IMR-90 (cell line): ENCODE measurements at regions not wholly inside any gene's neighbourhood (a gene's known extent, or its start where the extent isn't known, plus 50 kb on each side); places are given as distances from the start of the nearest gene placed in this dataset.

ENCODE experiments used
- ATAC-seq: fragments of 200-7000 bp; cut with Tn5 transposase; 2 replicates; pipeline ENCODE4 v1.9.1; 2020; ENCODE audit warnings: low read depth, mild to moderate bottlenecking, moderate library complexity
- BruUV-seq: library from RNA; stranded (reverse); fragments of 400-500 nt; replicated peaks from 2 replicates; lab custom pipeline; 2021; lab: Mats Ljungman, UMichigan
- CTCF ChIA-PET: fragments of 300-600 bp; formaldehyde crosslinking; extraction: SDS; loops from one replicate; lab custom pipeline; 2021; ENCODE audit warnings: antibody characterized with exemption; lab: Yijun Ruan, JAX
- POLR2A ChIA-PET: fragments of 300-600 bp; sonication (Branson Sonifier 250); formaldehyde crosslinking; loops from one replicate; lab custom pipeline; 2022; ENCODE audit warnings: antibody characterized with exemption; ENCODE audit not compliant: unreplicated experiment; lab: Charles Lee
- DNase-seq: peaks from one replicate; pipeline ENCODE4 v3.0.0; 2013
- H2AFZ ChIP-seq: replicated peaks from 2 replicates; pipeline ENCODE3; 2013; ENCODE audit warnings: low read length, mild to moderate bottlenecking; ENCODE audit not compliant: poor library complexity
- H2AK5ac ChIP-seq: 2 replicates; pipeline ENCODE4 v1.6.1; 2013; ENCODE audit warnings: low read depth, low read length, inconsistent platforms
- H2AK9ac ChIP-seq: replicated peaks from 2 replicates; pipeline ENCODE3; 2013; ENCODE audit warnings: mild to moderate bottlenecking, low read depth, low read length, moderate library complexity; ENCODE audit not compliant: poor library complexity
- H2BK120ac ChIP-seq: 2 replicates; pipeline ENCODE4 v1.6.1; 2013; ENCODE audit warnings: low read depth, low read length, inconsistent platforms
- H2BK15ac ChIP-seq: 3 replicates; pipeline ENCODE4 v1.6.1; 2013; ENCODE audit warnings: low read depth, low read length, inconsistent platforms
- H2BK20ac ChIP-seq: 2 replicates; pipeline ENCODE4 v1.6.1; 2013; ENCODE audit warnings: low read depth, mild to moderate bottlenecking, inconsistent platforms, low read length, moderate library complexity
- H2BK5ac ChIP-seq: 2 replicates; pipeline ENCODE4 v1.6.1; 2013; ENCODE audit warnings: mild to moderate bottlenecking, low read depth, low read length, inconsistent platforms; ENCODE audit not compliant: poor library complexity, severe bottlenecking
- H3K14ac ChIP-seq: replicated peaks from 2 replicates; pipeline ENCODE4 v1.6.1; 2013; ENCODE audit warnings: low read depth, low read length, inconsistent platforms
- H3K18ac ChIP-seq: 2 replicates; pipeline ENCODE4 v1.6.1; 2013; ENCODE audit warnings: low read depth, low read length, control low read depth
- H3K23ac ChIP-seq: 2 replicates; pipeline ENCODE4 v1.6.1; 2013; ENCODE audit warnings: low read depth, low read length, inconsistent platforms
- H3K27ac ChIP-seq: 2 replicates; pipeline ENCODE4 v1.5.1; 2013; ENCODE audit warnings: mild to moderate bottlenecking, control low read depth, low read length; ENCODE audit not compliant: insufficient read depth
- H3K27me3 ChIP-seq: 2 replicates; pipeline ENCODE4 v1.6.1; 2013; ENCODE audit warnings: low read length; ENCODE audit not compliant: control insufficient read depth, insufficient read depth
- H3K36me3 ChIP-seq: 2 replicates; pipeline ENCODE4 v1.6.1; 2013; ENCODE audit warnings: low read length, mixed read lengths; ENCODE audit not compliant: control insufficient read depth, insufficient read depth
- H3K4ac ChIP-seq: 2 replicates; pipeline ENCODE4 v1.6.1; 2013; ENCODE audit warnings: low read depth, low read length, inconsistent platforms
- H3K4me1 ChIP-seq: 2 replicates; pipeline ENCODE4 v1.6.1; 2013; ENCODE audit warnings: low read length, mixed read lengths; ENCODE audit not compliant: control insufficient read depth, insufficient read depth
- H3K4me2 ChIP-seq: 2 replicates; pipeline ENCODE4 v1.6.1; 2013; ENCODE audit warnings: low read depth, mild to moderate bottlenecking, control low read depth, low read length, moderate library complexity
- H3K4me3 ChIP-seq: 2 replicates; pipeline ENCODE4 v1.5.1; 2013; ENCODE audit warnings: low read depth, mild to moderate bottlenecking, control low read depth, low read length, moderate library complexity; ENCODE audit not compliant: insufficient read depth
- H3K56ac ChIP-seq: 2 replicates; pipeline ENCODE4 v1.6.1; 2013; ENCODE audit warnings: low read length, inconsistent platforms; ENCODE audit not compliant: insufficient read depth; ENCODE audit errors: extremely low read depth
- H3K79me1 ChIP-seq, 2 experiments: 2 replicates each; pipeline ENCODE4 v1.6.1; 2013; ENCODE audit warnings: low read length in 2 of 2, inconsistent platforms in 1 of 2, low read depth in 1 of 2
- H3K9ac ChIP-seq: 2 replicates; pipeline ENCODE4 v1.6.1; 2013; ENCODE audit warnings: low read depth, low read length, control low read depth
- H3K9me1 ChIP-seq: 2 replicates; pipeline ENCODE4 v1.6.1; 2013; ENCODE audit warnings: low read length, inconsistent platforms; ENCODE audit not compliant: insufficient read depth
- H3K9me3 ChIP-seq: 2 replicates; pipeline ENCODE4 v1.6.1; 2013; ENCODE audit warnings: low read length; ENCODE audit not compliant: control insufficient read depth, insufficient read depth
- H4K20me1 ChIP-seq: 2 replicates; pipeline ENCODE4 v1.6.1; 2013; ENCODE audit warnings: low read length, inconsistent platforms; ENCODE audit not compliant: insufficient read depth
- H4K5ac ChIP-seq: 2 replicates; pipeline ENCODE4 v1.6.1; 2013; ENCODE audit warnings: mild to moderate bottlenecking, low read depth, low read length, control low read depth
- H4K8ac ChIP-seq, 2 experiments: 2 replicates each; pipeline ENCODE4 v1.6.1; 2013; ENCODE audit warnings: low read depth in 2 of 2, low read length in 2 of 2, control low read depth in 1 of 2, inconsistent platforms in 1 of 2
- H4K91ac ChIP-seq: 2 replicates; pipeline ENCODE4 v1.6.1; 2013; ENCODE audit warnings: low read depth, low read length, inconsistent platforms; ENCODE audit not compliant: insufficient read depth
- BHLHE40 ChIP-seq: fragments of 150-350 bp; IDR thresholded peaks from 2 replicates; pipeline ENCODE4 v1.6.1; 2016; ENCODE audit warnings: mild to moderate bottlenecking, low read depth, low read length
- CEBPB ChIP-seq: IDR thresholded peaks from 2 replicates; pipeline ENCODE4 v1.6.1; 2012; ENCODE audit warnings: low read depth, low read length, improper control_type of control experiment
- MAZ ChIP-seq: IDR thresholded peaks from 2 replicates; pipeline ENCODE4 v1.6.1; 2012; ENCODE audit warnings: low read depth, mild to moderate bottlenecking, low read length, improper control_type of control experiment, moderate library complexity, borderline replicate concordance
- MXI1 ChIP-seq: IDR thresholded peaks from 2 replicates; pipeline ENCODE4 v1.6.1; 2012; ENCODE audit warnings: low read depth, mild to moderate bottlenecking, low read length, moderate library complexity, borderline replicate concordance
- RFX5 ChIP-seq: IDR thresholded peaks from 2 replicates; pipeline ENCODE4 v1.8.0; 2012; ENCODE audit warnings: low read depth, mild to moderate bottlenecking, low read length, moderate library complexity
- WGBS, 2 experiments: methylation state at CpG; one replicate each; pipeline versions ENCODE4 v1.1.5 to v1.1.7; 2013; ENCODE audit warnings: missing lambda C conversion rate in 2 of 2; ENCODE audit not compliant: insufficient read length in 1 of 2; ENCODE audit errors: extremely low coverage in 2 of 2; 5-methylcytosine and 5-hydroxymethylcytosine counted together
- dilution Hi-C: fragments of 300-500 bp; cut with HindIII; formaldehyde crosslinking; loops from one replicate; pipeline ENCODE4 v1.14.3; 2018; ENCODE audit warnings: low sequenced_read_pairs; ENCODE audit not compliant: unreplicated experiment
- in situ Hi-C: fragments of 300-500 bp; cut with MboI; formaldehyde crosslinking; loops from 3 replicates; pipeline ENCODE4 v1.14.3; 2019; ENCODE audit warnings: low sequenced_read_pairs, inconsistent platforms, mixed read lengths
- intact Hi-C: fragments of 100-400 bp; cut with micrococcal nuclease; formaldehyde crosslinking; loops from 2 replicates; pipeline ENCODE4 v1.10.0; 2022

- DNase-seq (no peak), ATAC-seq (no peak)
- no TSS peak for BruUV-seq
- no peaks in the 10 kb centered on the region for H3K79me1 ChIP-seq
- no peak overlapping the region for H2BK15ac ChIP-seq
- intact Hi-C loops: no loop called here
- dilution Hi-C loops: no loop called here
- no peaks in the 10 kb centered on the region for H3K36me3 ChIP-seq
- TF ChIP-seq MXI1 (no peak), BHLHE40 (no peak), CEBPB (no peak), MAZ (no peak), RFX5 (no peak)
- no peak overlapping the region for H3K27ac ChIP-seq
- H4K5ac ChIP-seq: no peak overlapping the region
- H4K8ac ChIP-seq: no peak overlapping the region
- H2BK120ac ChIP-seq: no peak overlapping the region
- no peak overlapping the region for H3K18ac ChIP-seq
- H2AK9ac ChIP-seq: no peak overlapping the region
- H3K23ac ChIP-seq: no peak overlapping the region
- H4K20me1 ChIP-seq: no peaks in the 10 kb centered on the region
- no peaks in the 10 kb centered on the region for H3K27me3 ChIP-seq
- H3K4me2 ChIP-seq: no peak overlapping the region
- H3K4me3 ChIP-seq: no peak overlapping the region
- H2AFZ ChIP-seq: no peak overlapping the region
- CTCF ChIA-PET: no interaction called here
- H3K9ac ChIP-seq: no peak overlapping the region
- no peaks in the 10 kb centered on the region for H3K4me1 ChIP-seq
- H3K9me3 ChIP-seq: no peaks in the 10 kb centered on the region
- no peak overlapping the region for H3K56ac ChIP-seq
- no peak overlapping the region for H2BK5ac ChIP-seq
- H3K14ac ChIP-seq: no peak overlapping the region
- no peak overlapping the region for H2BK20ac ChIP-seq
- in situ Hi-C loops: no loop called here
- H4K91ac ChIP-seq: no peak overlapping the region
- H3K4ac ChIP-seq: no peak overlapping the region
- no peak overlapping the region for H2AK5ac ChIP-seq
- no CpG with 5 or more reads among the region's 1 CpG for WGBS, 2 experiments
- POLR2A ChIA-PET: no interaction called here
- no peaks in the 10 kb centered on the region for H3K9me1 ChIP-seq
Measured at GRCh38 chr16:64047207-64047606, 1074.7 kb downstream of the CDH11 start.
